Esophagus muscularis mucosa (tissue), 4 donors: ENCODE measurements at regions not wholly inside any gene's neighbourhood (a gene's known extent, or its start where the extent isn't known, plus 50 kb on each side); places are given as distances from the start of the nearest gene placed in this dataset.

Experiments
- DNase-seq: peaks from one replicate; pipeline ENCODE4 v3.0.0-alpha.2; 2017; ENCODE audit errors: extremely low spot score
- H3K27ac ChIP-seq, 4 donors: fragments of 200-600 bp; sonication (generic); replicated peaks in 1 of 4; 1 replicate in 3 of 4; 2 replicates in 1 of 4; pipeline ENCODE4 v1.5.1; 2016 to 2019; ENCODE audit warnings: mild to moderate bottlenecking in 1 of 4
- H3K27me3 ChIP-seq, 4 donors: fragments of 200-600 bp; sonication (generic); one replicate each; pipeline versions ENCODE4 v1.5.1 to v1.6.0; 2016 to 2019
- H3K36me3 ChIP-seq, 4 donors: fragments of 200-600 bp; sonication (generic); one replicate each; pipeline ENCODE4 v1.5.1; 2016 to 2019
- H3K4me1 ChIP-seq, 4 donors: fragments of 200-600 bp; sonication (generic); one replicate each; pipeline ENCODE4 v1.5.1; 2016 to 2019
- H3K4me3 ChIP-seq, 4 donors: fragments of 200-600 bp; sonication (generic); 1 replicate in 2 of 4; 2 replicates in 2 of 4; pipeline ENCODE4 v1.5.1; 2016 to 2019; ENCODE audit warnings: mild to moderate bottlenecking in 4 of 4, moderate library complexity in 1 of 4
- H3K9me3 ChIP-seq, 4 donors: fragments of 200-600 bp; sonication (generic); 1 replicate in 3 of 4; 2 replicates in 1 of 4; pipeline ENCODE4 v1.5.1; 2016 to 2019
- CTCF ChIP-seq, 3 experiments: fragments of 200-600 bp in 2 of 3; fragments of 450-650 bp in 1 of 3; sonication (generic) in 2 of 3; IDR thresholded peaks; one replicate each; pipeline ENCODE4 v1.5.1; 2017 to 2019; ENCODE audit warnings: antibody characterized with exemption in 3 of 3, mild to moderate bottlenecking in 2 of 3, moderate library complexity in 1 of 3
- EP300 ChIP-seq: sonication (generic); formaldehyde crosslinking; IDR thresholded peaks from one replicate; pipeline ENCODE4 v1.6.1; 2017; ENCODE audit warnings: antibody characterized with exemption
- POLR2A ChIP-seq: fragments of 450-650 bp; IDR thresholded peaks from one replicate; pipeline ENCODE4 v1.6.1; 2017; ENCODE audit warnings: antibody characterized with exemption, moderate library complexity, mild to moderate bottlenecking, low read depth
- POLR2AphosphoS5 ChIP-seq, 2 donors: sonication (generic); formaldehyde crosslinking; IDR thresholded peaks; one replicate each; pipeline ENCODE4 v1.6.1; 2017; ENCODE audit warnings: antibody characterized with exemption in 2 of 2
- WGBS: methylation state at CpG from one replicate; pipeline ENCODE4 v1.1.5; 2018; 5-methylcytosine and 5-hydroxymethylcytosine counted together
- intact Hi-C: fragments of 100-400 bp; cut with DNase I; formaldehyde crosslinking; loops from one replicate; pipeline ENCODE4 v1.15.1; 2023

GRCh38 chr2:185895828-185896693 lies 157.5 kb downstream of the FSIP2 start:
- Histone ChIP-seq H3K36me3 (no peaks in the 10 kb centered on the region), H3K9me3 (no peaks in the 10 kb centered on the region), H3K27me3 (no peaks in the 10 kb centered on the region), H3K4me1 (no peaks in the 10 kb centered on the region), H3K27ac (no peak overlapping the region), H3K4me3 (no peak overlapping the region)
- TF ChIP-seq CTCF (IDR thresholded peaks at IDR 0.05) (no peak), EP300 (no peak), POLR2AphosphoS5 (IDR thresholded peaks at IDR 0.05) (no peak), POLR2A (no peak)
- no peak for DNase-seq
- intact Hi-C loops = no loop called here
- 87% methylated on average over 5 of the region's 5 CpGs for WGBS

GRCh38 chr2:185899366-185899765 lies 160.8 kb downstream of the FSIP2 start:
- Histone ChIP-seq H3K36me3 (no peaks in the 10 kb centered on the region), H3K4me1 (no peaks in the 10 kb centered on the region), H3K4me3 (no peak overlapping the region), H3K27me3 (no peaks in the 10 kb centered on the region), H3K9me3 (no peaks in the 10 kb centered on the region), H3K27ac (no peak overlapping the region)
- WGBS = 90% methylated on average over 1 of the region's 1 CpG
- TF ChIP-seq POLR2AphosphoS5 (IDR thresholded peaks at IDR 0.05) (no peak), POLR2A (no peak), EP300 (no peak), CTCF (IDR thresholded peaks at IDR 0.05) (no peak)
- intact Hi-C loops = no loop called here
- DNase-seq = no peak

- H3K36me3 ChIP-seq = no peaks in the 10 kb centered on the region
- TF ChIP-seq CTCF (IDR thresholded peaks at IDR 0.05) = no peak
- TF ChIP-seq POLR2A = no peak
- TF ChIP-seq EP300 = no peak
- no peak for TF ChIP-seq POLR2AphosphoS5 (IDR thresholded peaks at IDR 0.05)
- H3K9me3 ChIP-seq = no peaks in the 10 kb centered on the region
- H3K4me1 ChIP-seq = no peaks in the 10 kb centered on the region
- 69% methylated on average over 1 of the region's 1 CpG for WGBS
- intact Hi-C loops = no loop called here
- H3K27me3 ChIP-seq = no peaks in the 10 kb centered on the region
- no peak overlapping the region for H3K27ac ChIP-seq
- DNase-seq = no peak
- H3K4me3 ChIP-seq = no peak overlapping the region
These were observed 180.6 kb downstream of the FSIP2 start for GRCh38 chr2:185919155-185919554.

- Histone ChIP-seq H3K27ac (no peak overlapping the region), H3K36me3 (no peaks in the 10 kb centered on the region), H3K4me1 (no peaks in the 10 kb centered on the region), H3K4me3 (no peak overlapping the region), H3K9me3 (no peaks in the 10 kb centered on the region), H3K27me3 (no peaks in the 10 kb centered on the region)
- TF ChIP-seq POLR2A (no peak), POLR2AphosphoS5 (IDR thresholded peaks at IDR 0.05) (no peak), EP300 (no peak), CTCF (IDR thresholded peaks at IDR 0.05) (no peak)
- DNase-seq = no peak
- 93% methylated on average over 3 of the region's 3 CpGs for WGBS
- intact Hi-C loops = no loop called here
These were observed 182.6 kb downstream of the FSIP2 start for GRCh38 chr2:185921048-185921756.
